CD4-positive, alpha-beta T cell (primary cell): ENCODE measurements at regions not wholly inside any gene's neighbourhood (a gene's known extent, or its start where the extent isn't known, plus 50 kb on each side); places are given as distances from the start of the nearest gene placed in this dataset.

Experiments
- ATAC-seq: fragments of 200-7000 bp; cut with Tn5 transposase; one replicate; pipeline ENCODE4 v1.10.0; 2022; ENCODE audit warnings: mild to moderate bottlenecking; ENCODE audit not compliant: poor library complexity
- CTCF ChIA-PET: fragments of 350-600 bp; sonication (Branson Sonifier 250); formaldehyde crosslinking; loops from one replicate; lab custom pipeline; 2021; ENCODE audit warnings: antibody characterized with exemption, inconsistent platforms; lab: Charles Lee
- POLR2A ChIA-PET: fragments of 350-600 bp; sonication (Branson Sonifier 250); formaldehyde crosslinking; loops from one replicate; lab custom pipeline; 2021; ENCODE audit warnings: antibody characterized with exemption, inconsistent platforms; lab: Charles Lee
- DNase-seq, 14 experiments: peaks; one replicate each; pipeline ENCODE4 v3.0.0-alpha.2; 2013 to 2020; ENCODE audit warnings: mixed read lengths in 2 of 14
- H3K27ac ChIP-seq, 2 donors: one replicate each; pipeline versions ENCODE4 v1.5.1 to v1.7.0; 2013; ENCODE audit warnings: low read length in 2 of 2, low read depth in 1 of 2, mild to moderate bottlenecking in 1 of 2
- H3K27me3 ChIP-seq, 2 experiments: 1 replicate in 1 of 2; 2 replicates in 1 of 2; pipeline versions ENCODE4 v1.6.1 to v1.7.0; 2013; ENCODE audit warnings: low read length in 2 of 2, control low read depth in 1 of 2, mild to moderate bottlenecking in 1 of 2, moderate library complexity in 1 of 2; ENCODE audit not compliant: insufficient read depth in 2 of 2, control insufficient read depth in 1 of 2
- H3K36me3 ChIP-seq: one replicate; pipeline ENCODE4 v1.6.1; 2013; ENCODE audit warnings: low read length, control low read depth; ENCODE audit not compliant: insufficient read depth
- H3K4me1 ChIP-seq: one replicate; pipeline ENCODE4 v1.6.1; 2013; ENCODE audit warnings: low read length, control low read depth; ENCODE audit not compliant: insufficient read depth
- H3K4me3 ChIP-seq: one replicate; pipeline ENCODE4 v1.5.1; 2013; ENCODE audit warnings: mild to moderate bottlenecking, low read length, moderate library complexity
- H3K9me3 ChIP-seq, 2 experiments: 1 replicate in 1 of 2; 2 replicates in 1 of 2; pipeline versions ENCODE4 v1.6.1 to v1.7.0; 2013; ENCODE audit warnings: low read length in 2 of 2, mild to moderate bottlenecking in 2 of 2, control low read depth in 1 of 2, moderate library complexity in 1 of 2; ENCODE audit not compliant: control insufficient read depth in 1 of 2, insufficient read depth in 1 of 2
- H3K27ac Mint-ChIP-seq: one replicate; pipeline ENCODE4 v1.8.0; 2020; ENCODE audit warnings: mixed read lengths
- H3K27me3 Mint-ChIP-seq: one replicate; pipeline ENCODE4 v1.8.0; 2021; ENCODE audit warnings: mixed read lengths
- H3K36me3 Mint-ChIP-seq: one replicate; pipeline ENCODE4 v1.8.0; 2021; ENCODE audit warnings: low read depth, mixed read lengths
- H3K4me1 Mint-ChIP-seq: one replicate; pipeline ENCODE4 v1.8.0; 2021; ENCODE audit warnings: low read depth, mixed read lengths
- H3K4me3 Mint-ChIP-seq: one replicate; pipeline ENCODE4 v1.8.0; 2020; ENCODE audit warnings: mild to moderate bottlenecking, mixed read lengths
- H3K9me3 Mint-ChIP-seq: one replicate; pipeline ENCODE4 v1.8.0; 2020; ENCODE audit warnings: mixed read lengths
- intact Hi-C, 2 experiments: fragments of 100-400 bp; cut with DNase I in 1 of 2; cut with micrococcal nuclease in 1 of 2; formaldehyde crosslinking; loops; one replicate each; pipeline versions ENCODE4 v1.15.1 to v1.9.0; 2023 to 2025; cut with DNase I, micrococcal nuclease
- TF ChIP-seq, protein P1 (sequence below): fragments of 200-600 bp; IDR thresholded peaks from one replicate; pipeline ENCODE4 v1.8.0; 2022; ENCODE audit warnings: antibody characterized with exemption, mild to moderate bottlenecking

DNA sequence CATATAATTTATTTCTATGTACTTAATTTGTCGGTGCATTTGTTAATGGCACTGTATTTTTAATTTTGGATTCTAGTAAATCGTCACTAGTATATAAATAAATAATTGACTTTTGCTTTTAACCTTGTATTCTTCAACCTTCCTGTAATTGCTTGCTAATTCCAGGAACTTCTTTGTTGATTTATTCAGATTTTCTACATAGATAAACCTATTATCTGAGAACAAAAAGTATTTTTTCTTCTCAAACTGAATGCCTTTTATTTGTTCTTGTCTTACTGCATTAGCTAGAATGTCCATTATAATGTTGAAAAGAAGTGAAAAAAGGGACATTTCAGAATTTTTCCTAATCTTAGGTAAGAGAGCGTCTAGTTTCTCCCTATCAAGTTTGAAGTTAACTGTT, 839.1 kb downstream of the SH3BGRL start:
- Histone ChIP-seq H3K27me3 (no peaks in the 10 kb centered on the region), H3K36me3 (no peaks in the 10 kb centered on the region), H3K9me3 (no peaks in the 10 kb centered on the region), H3K27ac (no peak overlapping the region), H3K4me3 (no peak overlapping the region), H3K4me1 (no peaks in the 10 kb centered on the region)
- Mint-ChIP-seq H3K9me3 (no peaks in the 10 kb centered on the region), H3K27ac (no peak overlapping the region), H3K4me3 (no peak overlapping the region), H3K27me3 (no peaks in the 10 kb centered on the region), H3K36me3 (no peaks in the 10 kb centered on the region), H3K4me1 (no peaks in the 10 kb centered on the region)
- ChIA-PET CTCF (no interaction called here), POLR2A (no interaction called here)
- no peak for ATAC-seq
- DNase-seq: no peak
- TF ChIP-seq, protein P1, sequence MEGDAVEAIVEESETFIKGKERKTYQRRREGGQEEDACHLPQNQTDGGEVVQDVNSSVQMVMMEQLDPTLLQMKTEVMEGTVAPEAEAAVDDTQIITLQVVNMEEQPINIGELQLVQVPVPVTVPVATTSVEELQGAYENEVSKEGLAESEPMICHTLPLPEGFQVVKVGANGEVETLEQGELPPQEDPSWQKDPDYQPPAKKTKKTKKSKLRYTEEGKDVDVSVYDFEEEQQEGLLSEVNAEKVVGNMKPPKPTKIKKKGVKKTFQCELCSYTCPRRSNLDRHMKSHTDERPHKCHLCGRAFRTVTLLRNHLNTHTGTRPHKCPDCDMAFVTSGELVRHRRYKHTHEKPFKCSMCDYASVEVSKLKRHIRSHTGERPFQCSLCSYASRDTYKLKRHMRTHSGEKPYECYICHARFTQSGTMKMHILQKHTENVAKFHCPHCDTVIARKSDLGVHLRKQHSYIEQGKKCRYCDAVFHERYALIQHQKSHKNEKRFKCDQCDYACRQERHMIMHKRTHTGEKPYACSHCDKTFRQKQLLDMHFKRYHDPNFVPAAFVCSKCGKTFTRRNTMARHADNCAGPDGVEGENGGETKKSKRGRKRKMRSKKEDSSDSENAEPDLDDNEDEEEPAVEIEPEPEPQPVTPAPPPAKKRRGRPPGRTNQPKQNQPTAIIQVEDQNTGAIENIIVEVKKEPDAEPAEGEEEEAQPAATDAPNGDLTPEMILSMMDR: no peak
- intact Hi-C loops: no loop called here

- no peaks in the 10 kb centered on the region for H3K27me3 ChIP-seq
These were observed 856.8 kb downstream of the SH3BGRL start for GRCh38 chrX:82058728-82059127.

GRCh38 chrX:82070948-82071347, 869.0 kb downstream of the SH3BGRL start:
- no peak overlapping the region for H3K27ac Mint-ChIP-seq
- no peaks in the 10 kb centered on the region for H3K27me3 Mint-ChIP-seq
- no peak for ATAC-seq
- ChIA-PET CTCF (no interaction called here), POLR2A (no interaction called here)
- no peak overlapping the region for H3K4me3 ChIP-seq
- TF ChIP-seq, protein P1: no peak
- no peak for DNase-seq
- no peaks in the 10 kb centered on the region for H3K27me3 ChIP-seq
- H3K36me3 ChIP-seq: no peaks in the 10 kb centered on the region
- intact Hi-C loops: no loop called here
- no peak overlapping the region for H3K4me3 Mint-ChIP-seq
- no peaks in the 10 kb centered on the region for H3K4me1 ChIP-seq
- H3K9me3 ChIP-seq: no peaks in the 10 kb centered on the region
- H3K4me1 Mint-ChIP-seq: no peaks in the 10 kb centered on the region
- no peak overlapping the region for H3K27ac ChIP-seq
- no peaks in the 10 kb centered on the region for H3K36me3 Mint-ChIP-seq
- no peaks in the 10 kb centered on the region for H3K9me3 Mint-ChIP-seq

More at GRCh38 chrX:82058728-82059127, 856.8 kb downstream of the SH3BGRL start:
- intact Hi-C loops: no loop called here
- DNase-seq (no peak), ATAC-seq (no peak)
- CTCF ChIA-PET: no interaction called here
- POLR2A ChIA-PET: no interaction called here
- Histone ChIP-seq H3K36me3 (no peaks in the 10 kb centered on the region), H3K4me3 (no peak overlapping the region), H3K27ac (no peak overlapping the region), H3K9me3 (no peaks in the 10 kb centered on the region), H3K4me1 (no peaks in the 10 kb centered on the region)
- no peak overlapping the region for H3K4me3 Mint-ChIP-seq
- no peaks in the 10 kb centered on the region for H3K9me3 Mint-ChIP-seq
- H3K27me3 Mint-ChIP-seq: no peaks in the 10 kb centered on the region
- H3K4me1 Mint-ChIP-seq: no peaks in the 10 kb centered on the region
- no peak overlapping the region for H3K27ac Mint-ChIP-seq
- H3K36me3 Mint-ChIP-seq: no peaks in the 10 kb centered on the region
- TF ChIP-seq, protein P1: no peak
